ENCODE measurements at regions not wholly inside any gene's neighbourhood (a gene's known extent, or its start where the extent isn't known, plus 50 kb on each side); places are given as distances from the start of the nearest gene placed in this dataset.

DNA sequence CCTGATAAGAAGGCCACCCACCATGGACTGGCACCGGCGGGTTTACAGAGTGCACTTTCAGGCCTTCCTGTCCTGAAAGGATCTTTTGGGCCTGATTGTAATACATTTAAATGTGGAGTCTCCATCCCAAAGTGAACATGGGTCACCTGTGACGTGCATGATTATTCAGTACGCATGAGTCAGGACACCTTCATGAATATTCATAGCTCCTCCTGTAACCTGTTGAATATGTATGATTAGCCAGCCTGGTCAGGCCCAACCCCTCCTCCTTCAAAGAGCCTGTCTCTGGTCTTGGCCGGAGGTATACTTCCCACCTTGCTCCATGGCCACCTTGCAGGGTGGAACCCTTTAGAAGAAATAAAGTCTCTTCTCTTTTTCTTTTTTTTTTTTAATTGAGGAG lies 75.9 kb upstream of the NUP50 start:
- TF ChIP-seq POLR2A (IDR thresholded peaks at IDR 0.05) (no peak), EP300 (IDR thresholded peaks at IDR 0.05) (no peak)
- TF ChIP-seq, protein P1, sequence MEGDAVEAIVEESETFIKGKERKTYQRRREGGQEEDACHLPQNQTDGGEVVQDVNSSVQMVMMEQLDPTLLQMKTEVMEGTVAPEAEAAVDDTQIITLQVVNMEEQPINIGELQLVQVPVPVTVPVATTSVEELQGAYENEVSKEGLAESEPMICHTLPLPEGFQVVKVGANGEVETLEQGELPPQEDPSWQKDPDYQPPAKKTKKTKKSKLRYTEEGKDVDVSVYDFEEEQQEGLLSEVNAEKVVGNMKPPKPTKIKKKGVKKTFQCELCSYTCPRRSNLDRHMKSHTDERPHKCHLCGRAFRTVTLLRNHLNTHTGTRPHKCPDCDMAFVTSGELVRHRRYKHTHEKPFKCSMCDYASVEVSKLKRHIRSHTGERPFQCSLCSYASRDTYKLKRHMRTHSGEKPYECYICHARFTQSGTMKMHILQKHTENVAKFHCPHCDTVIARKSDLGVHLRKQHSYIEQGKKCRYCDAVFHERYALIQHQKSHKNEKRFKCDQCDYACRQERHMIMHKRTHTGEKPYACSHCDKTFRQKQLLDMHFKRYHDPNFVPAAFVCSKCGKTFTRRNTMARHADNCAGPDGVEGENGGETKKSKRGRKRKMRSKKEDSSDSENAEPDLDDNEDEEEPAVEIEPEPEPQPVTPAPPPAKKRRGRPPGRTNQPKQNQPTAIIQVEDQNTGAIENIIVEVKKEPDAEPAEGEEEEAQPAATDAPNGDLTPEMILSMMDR (IDR thresholded peaks at IDR 0.05) = no peak

All from upper lobe of left lung (tissue), 4 donors.